Central memory CD8-positive, alpha-beta T cell (primary cell): ENCODE measurements at regions not wholly inside any gene's neighbourhood (a gene's known extent, or its start where the extent isn't known, plus 50 kb on each side); places are given as distances from the start of the nearest gene placed in this dataset.
"Not testable (repeated sequence)": the region's sequence is repeated elsewhere in the genome, so short reads cannot be mapped to it uniquely, and the experiment has no call there.

ENCODE experiments used
- ATAC-seq: fragments of 150-1000 bp; cut with Tn5 transposase; replicated peaks from 2 replicates; pipeline ENCODE4 v1.10.0; 2022; ENCODE audit warnings: mild to moderate bottlenecking, moderate FRiP score, moderate number of reproducible peaks; ENCODE audit not compliant: poor library complexity, severe bottlenecking; ENCODE audit errors: extremely low read depth
- DNase-seq, 2 donors: peaks; one replicate each; pipeline ENCODE4 v3.0.0; 2021; ENCODE audit warnings: low spot score in 2 of 2
- H3K27ac Mint-ChIP-seq: one replicate; pipeline ENCODE4 v1.8.0; 2022; ENCODE audit warnings: low read depth, mild to moderate bottlenecking, moderate library complexity, mixed read lengths
- H3K27me3 Mint-ChIP-seq: one replicate; pipeline ENCODE4 v1.8.0; 2022; ENCODE audit warnings: mixed read lengths
- H3K36me3 Mint-ChIP-seq: one replicate; pipeline ENCODE4 v1.8.0; 2022; ENCODE audit warnings: mild to moderate bottlenecking, moderate library complexity, mixed read lengths; ENCODE audit not compliant: insufficient read depth
- H3K4me1 Mint-ChIP-seq: one replicate; pipeline ENCODE4 v1.8.0; 2022; ENCODE audit warnings: mixed read lengths
- H3K4me3 Mint-ChIP-seq: one replicate; pipeline ENCODE4 v1.8.0; 2022; ENCODE audit warnings: mild to moderate bottlenecking, moderate library complexity, mixed read lengths
- H3K9me3 Mint-ChIP-seq: one replicate; pipeline ENCODE4 v1.8.0; 2022; ENCODE audit warnings: mixed read lengths

DNA sequence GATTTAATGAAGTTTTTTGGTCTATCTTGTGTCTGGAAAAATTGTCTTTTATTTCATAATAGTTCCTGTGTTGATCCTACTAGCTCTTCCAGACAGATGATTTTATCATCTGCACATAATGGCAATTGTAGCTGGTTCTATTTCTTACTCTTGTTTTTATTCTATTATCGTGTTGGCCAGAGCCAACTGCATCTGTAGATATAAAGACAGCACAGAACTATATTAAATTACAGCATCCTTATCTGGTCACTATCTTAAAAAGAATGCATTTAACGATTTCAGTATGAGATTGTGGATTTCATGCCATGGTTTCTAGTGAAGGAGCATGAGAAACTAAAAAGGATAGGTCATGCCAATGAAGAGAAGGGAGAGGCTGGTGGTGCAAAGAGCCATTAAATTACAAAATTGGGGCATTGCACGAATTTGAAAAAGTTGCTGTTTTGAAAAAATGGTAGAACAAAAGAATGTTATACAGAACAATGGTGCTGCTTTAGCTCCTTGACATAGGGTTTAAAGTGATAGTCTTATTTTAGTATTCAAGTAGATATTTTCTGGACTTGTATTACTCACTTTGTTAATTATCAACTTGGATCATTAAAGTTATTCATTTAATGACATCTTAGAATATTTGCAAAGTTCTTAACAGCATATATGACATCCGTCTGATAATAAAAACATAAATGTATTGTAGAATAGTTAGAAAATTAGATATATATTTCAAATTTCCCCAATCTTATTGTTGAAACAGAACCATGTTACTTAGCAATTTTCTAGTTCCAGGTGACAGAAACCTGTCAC is 1250.3 kb downstream of the REEP3 start:
- H3K9me3 Mint-ChIP-seq = peaks cover 18% of the 10 kb centered on the region
- H3K36me3 Mint-ChIP-seq = no peaks in the 10 kb centered on the region
- H3K27ac Mint-ChIP-seq = no peak overlapping the region
- H3K4me3 Mint-ChIP-seq = no peak overlapping the region
- ATAC-seq = no peak
- no peaks in the 10 kb centered on the region for H3K27me3 Mint-ChIP-seq
- DNase-seq = no peak
- H3K4me1 Mint-ChIP-seq = no peaks in the 10 kb centered on the region

GRCh38 chr10:64773357-64773756 is 1252.2 kb downstream of the REEP3 start:
- H3K4me3 Mint-ChIP-seq = no peak overlapping the region
- no peaks in the 10 kb centered on the region for H3K36me3 Mint-ChIP-seq
- H3K9me3 Mint-ChIP-seq = peaks cover 18% of the 10 kb centered on the region
- no peak for ATAC-seq
- H3K4me1 Mint-ChIP-seq = no peaks in the 10 kb centered on the region
- H3K27me3 Mint-ChIP-seq = no peaks in the 10 kb centered on the region
- DNase-seq = no peak
- H3K27ac Mint-ChIP-seq = no peak overlapping the region

DNA sequence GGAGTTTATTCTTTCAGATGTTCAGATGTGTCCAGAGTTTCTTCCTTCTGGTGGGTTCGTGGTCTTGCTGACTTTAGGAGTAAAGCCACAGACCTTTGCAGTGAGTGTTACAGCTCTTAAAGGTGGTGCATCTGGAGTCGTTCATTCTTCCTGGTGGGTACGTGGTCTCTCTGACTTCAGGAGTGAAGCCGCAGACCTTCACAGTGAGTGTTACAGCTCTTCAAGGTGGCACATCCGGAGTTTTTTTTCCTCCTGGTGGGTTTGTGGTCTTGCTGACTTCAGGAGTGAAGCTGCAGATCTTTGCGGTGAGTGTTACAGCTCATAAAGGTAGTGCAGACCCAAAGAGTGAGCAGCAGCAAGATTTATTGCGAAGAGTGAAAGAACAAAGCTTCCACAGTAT is 1263.2 kb downstream of the REEP3 start:
- not testable (repeated sequence) for H3K27me3 Mint-ChIP-seq, H3K27ac Mint-ChIP-seq, H3K4me1 Mint-ChIP-seq, DNase-seq, H3K4me3 Mint-ChIP-seq, H3K9me3 Mint-ChIP-seq, H3K36me3 Mint-ChIP-seq, ATAC-seq

- no peak for DNase-seq
- Mint-ChIP-seq H3K27me3 (no peaks in the 10 kb centered on the region), H3K4me3 (no peak overlapping the region), H3K36me3 (peaks cover 2% of the 10 kb centered on the region), H3K27ac (no peak overlapping the region), H3K9me3 (no peaks in the 10 kb centered on the region), H3K4me1 (no peaks in the 10 kb centered on the region)
- no peak for ATAC-seq
Observed at GRCh38 chr10:64785816-64786215, 1264.6 kb downstream of the REEP3 start.

GRCh38 chr10:64786989-64787388 is 1265.8 kb downstream of the REEP3 start:
- Mint-ChIP-seq H3K36me3 (peaks cover 2% of the 10 kb centered on the region), H3K4me1 (no peaks in the 10 kb centered on the region), H3K27ac (no peak overlapping the region), H3K27me3 (no peaks in the 10 kb centered on the region), H3K4me3 (no peak overlapping the region), H3K9me3 (no peaks in the 10 kb centered on the region)
- no peak for DNase-seq
- ATAC-seq = no peak

GRCh38 chr10:64795847-64796246 is 1274.6 kb downstream of the REEP3 start:
- ATAC-seq (no peak), DNase-seq (no peak)
- no peak overlapping the region for H3K4me3 Mint-ChIP-seq
- no peaks in the 10 kb centered on the region for H3K4me1 Mint-ChIP-seq
- H3K36me3 Mint-ChIP-seq = no peaks in the 10 kb centered on the region
- H3K27me3 Mint-ChIP-seq = no peaks in the 10 kb centered on the region
- H3K9me3 Mint-ChIP-seq = peaks cover 21% of the 10 kb centered on the region
- no peak overlapping the region for H3K27ac Mint-ChIP-seq

- ATAC-seq (no peak), DNase-seq (no peak)
- H3K9me3 Mint-ChIP-seq = peaks cover 28% of the 10 kb centered on the region
- H3K4me3 Mint-ChIP-seq = no peak overlapping the region
- no peaks in the 10 kb centered on the region for H3K36me3 Mint-ChIP-seq
- no peaks in the 10 kb centered on the region for H3K4me1 Mint-ChIP-seq
- no peak overlapping the region for H3K27ac Mint-ChIP-seq
- H3K27me3 Mint-ChIP-seq = no peaks in the 10 kb centered on the region
Observed at GRCh38 chr10:64798297-64798696, 1277.1 kb downstream of the REEP3 start.

GRCh38 chr10:64808233-64808632 is 1287.0 kb downstream of the REEP3 start:
- not testable (repeated sequence) for ATAC-seq, H3K4me1 Mint-ChIP-seq, H3K27ac Mint-ChIP-seq, DNase-seq, H3K4me3 Mint-ChIP-seq, H3K36me3 Mint-ChIP-seq, H3K27me3 Mint-ChIP-seq
- peaks cover 12% of the 10 kb centered on the region for H3K9me3 Mint-ChIP-seq

DNA sequence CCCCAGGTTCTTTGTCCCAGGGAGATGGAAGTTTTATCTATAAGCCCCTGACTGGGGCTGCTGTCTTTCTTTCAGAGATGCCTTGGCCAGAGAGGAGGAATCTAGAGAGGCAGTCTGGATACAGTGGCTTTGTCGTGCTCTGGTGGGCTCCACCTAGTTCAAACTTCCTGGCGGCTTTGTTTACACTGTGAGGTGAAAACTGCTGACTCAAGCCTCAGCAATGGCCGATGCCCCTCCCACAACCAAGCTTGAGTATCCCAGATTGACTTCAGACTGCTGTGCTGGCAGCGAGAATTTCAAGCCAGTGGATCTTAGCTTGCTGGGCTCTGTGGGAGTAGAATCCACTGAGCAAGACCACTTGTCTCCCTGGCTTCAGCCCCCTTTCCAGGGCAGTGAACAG is 1288.8 kb downstream of the REEP3 start:
- H3K36me3 Mint-ChIP-seq, ATAC-seq, H3K4me3 Mint-ChIP-seq, DNase-seq, H3K27me3 Mint-ChIP-seq, H3K27ac Mint-ChIP-seq, H3K4me1 Mint-ChIP-seq: not testable (repeated sequence)
- peaks cover 13% of the 10 kb centered on the region for H3K9me3 Mint-ChIP-seq

GRCh38 chr10:64813391-64813790 is 1292.2 kb downstream of the REEP3 start:
- H3K4me1 Mint-ChIP-seq = no peaks in the 10 kb centered on the region

GRCh38 chr10:64814201-64814600 is 1293.0 kb downstream of the REEP3 start:
- ATAC-seq (no peak), DNase-seq (no peak)
- H3K4me1 Mint-ChIP-seq = no peaks in the 10 kb centered on the region
- no peaks in the 10 kb centered on the region for H3K27me3 Mint-ChIP-seq
- no peak overlapping the region for H3K27ac Mint-ChIP-seq
- peaks cover 13% of the 10 kb centered on the region for H3K9me3 Mint-ChIP-seq
- H3K36me3 Mint-ChIP-seq = no peaks in the 10 kb centered on the region
- H3K4me3 Mint-ChIP-seq = no peak overlapping the region

More at GRCh38 chr10:64813391-64813790, 1292.2 kb downstream of the REEP3 start:
- ATAC-seq = no peak
- H3K9me3 Mint-ChIP-seq = peaks cover 13% of the 10 kb centered on the region
- no peaks in the 10 kb centered on the region for H3K36me3 Mint-ChIP-seq
- no peak overlapping the region for H3K27ac Mint-ChIP-seq
- no peaks in the 10 kb centered on the region for H3K27me3 Mint-ChIP-seq
- DNase-seq = no peak
- H3K4me3 Mint-ChIP-seq = no peak overlapping the region

- DNase-seq (no peak), ATAC-seq (no peak)
- H3K36me3 Mint-ChIP-seq = no peaks in the 10 kb centered on the region
- no peak overlapping the region for H3K27ac Mint-ChIP-seq
- no peak overlapping the region for H3K4me3 Mint-ChIP-seq
- no peaks in the 10 kb centered on the region for H3K4me1 Mint-ChIP-seq
- H3K9me3 Mint-ChIP-seq = peaks cover 15% of the 10 kb centered on the region
- no peaks in the 10 kb centered on the region for H3K27me3 Mint-ChIP-seq
Observed at GRCh38 chr10:64829888-64830412, 1308.7 kb downstream of the REEP3 start.

DNA sequence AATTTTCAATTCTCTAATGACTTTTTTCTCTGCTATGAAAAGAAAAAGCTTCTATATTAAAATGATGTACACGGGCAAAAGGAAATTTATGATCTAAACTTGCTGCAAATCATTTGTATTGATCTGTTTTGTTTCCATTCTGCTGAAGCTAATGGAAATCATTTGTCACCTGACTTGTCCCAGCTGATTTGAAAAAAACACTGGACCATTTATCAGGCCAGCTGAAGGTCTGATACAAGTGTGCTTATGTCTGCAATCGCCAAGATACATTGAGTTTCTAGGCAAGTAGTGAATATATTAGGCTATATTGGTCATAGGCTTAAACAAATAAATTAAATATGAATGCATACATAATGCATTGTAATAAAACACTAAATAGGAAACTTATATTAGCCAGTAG is 1309.7 kb downstream of the REEP3 start:
- H3K27me3 Mint-ChIP-seq = no peaks in the 10 kb centered on the region
- H3K9me3 Mint-ChIP-seq = peaks cover 15% of the 10 kb centered on the region
- no peak overlapping the region for H3K4me3 Mint-ChIP-seq
- DNase-seq (no peak), ATAC-seq (no peak)
- H3K36me3 Mint-ChIP-seq = no peaks in the 10 kb centered on the region
- no peaks in the 10 kb centered on the region for H3K4me1 Mint-ChIP-seq
- H3K27ac Mint-ChIP-seq = no peak overlapping the region
